ENCODE measurements at regions not wholly inside any gene's neighbourhood (a gene's known extent, or its start where the extent isn't known, plus 50 kb on each side); places are given as distances from the start of the nearest gene placed in this dataset.

DNA sequence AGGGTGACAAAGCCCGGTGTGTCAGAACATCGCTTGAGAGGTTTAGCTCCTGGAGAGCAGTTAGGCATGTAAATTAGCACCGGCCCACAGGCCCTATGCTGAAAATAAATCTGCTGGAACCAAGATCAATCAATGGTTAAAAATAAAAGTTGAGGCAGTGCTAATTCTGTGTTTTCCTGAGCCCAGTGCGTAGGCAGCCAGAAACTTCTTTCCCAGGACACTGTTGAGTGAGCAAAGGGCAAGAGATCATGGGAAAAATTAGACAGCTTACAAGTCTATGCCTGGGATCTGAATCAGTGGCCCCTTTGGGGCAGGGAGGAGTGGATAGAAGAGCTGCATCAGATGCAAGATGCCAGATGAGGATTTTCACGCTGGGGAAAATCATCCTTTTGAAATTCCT, 539.2 kb downstream of the BUD13 start:
- DNase-seq: no peak

- no peak for DNase-seq
Measured at GRCh38 chr11:116232364-116232828, 540.4 kb downstream of the BUD13 start.

- no peak for DNase-seq
Measured at GRCh38 chr11:116231543-116231942, 541.2 kb downstream of the BUD13 start.

- DNase-seq: no peak
Measured at GRCh38 chr11:116230438-116230837, 542.3 kb downstream of the BUD13 start.

DNA sequence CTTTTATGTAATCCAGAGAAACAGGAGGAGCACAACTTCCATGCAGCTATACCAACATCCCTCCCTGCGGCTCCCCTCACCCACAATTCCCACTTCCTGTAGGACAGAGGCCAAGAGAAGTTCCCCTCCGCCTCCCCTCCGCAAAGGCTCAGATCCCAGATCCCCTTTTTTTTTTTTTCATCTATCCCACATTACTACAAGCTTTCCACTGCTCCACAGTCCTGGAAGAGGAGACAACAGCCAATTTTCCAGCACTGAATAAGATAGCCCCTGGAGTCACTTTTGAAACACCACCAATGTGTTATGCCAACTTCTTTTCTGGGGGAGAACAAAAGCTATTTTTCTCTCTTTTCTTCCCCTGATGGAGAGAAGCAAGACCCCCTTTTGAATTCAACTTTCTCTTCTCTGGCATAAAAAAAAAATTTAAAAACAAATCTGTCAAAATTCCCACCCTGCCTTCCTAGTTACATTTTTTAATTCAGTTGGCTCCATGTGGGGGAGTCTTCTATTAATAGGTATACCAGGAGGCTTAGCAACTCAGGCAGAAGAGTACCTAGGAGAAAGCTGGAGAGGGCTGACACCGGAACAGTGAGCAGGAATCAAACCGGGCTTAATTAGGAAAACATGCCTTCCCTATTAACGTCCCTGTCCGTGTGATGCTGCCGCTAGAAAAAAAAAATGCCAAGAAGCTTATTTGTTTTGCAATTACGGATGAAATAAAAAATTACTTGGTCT, 543.4 kb downstream of the BUD13 start:
- no peak for DNase-seq

DNA sequence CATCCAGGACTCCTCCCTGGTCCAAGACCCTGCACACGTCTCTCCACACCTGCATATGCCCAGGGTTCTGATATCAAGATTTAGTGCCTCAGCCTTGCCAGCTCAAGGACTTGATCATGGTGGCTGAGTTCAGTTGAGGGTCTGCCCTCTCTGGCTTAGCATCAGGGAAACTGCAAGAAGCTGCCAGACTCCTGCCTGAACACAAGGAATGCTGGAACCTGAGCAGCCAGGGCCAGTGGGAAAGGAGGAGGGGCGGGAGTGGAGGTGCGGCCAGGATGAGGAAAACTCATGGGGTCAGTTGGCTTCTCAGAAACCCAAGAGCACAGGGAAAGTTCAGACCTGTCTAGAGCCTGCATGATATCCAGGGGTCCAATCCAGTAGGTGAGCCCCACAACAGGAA, 546.1 kb downstream of the BUD13 start:
- DNase-seq: no peak

DNA sequence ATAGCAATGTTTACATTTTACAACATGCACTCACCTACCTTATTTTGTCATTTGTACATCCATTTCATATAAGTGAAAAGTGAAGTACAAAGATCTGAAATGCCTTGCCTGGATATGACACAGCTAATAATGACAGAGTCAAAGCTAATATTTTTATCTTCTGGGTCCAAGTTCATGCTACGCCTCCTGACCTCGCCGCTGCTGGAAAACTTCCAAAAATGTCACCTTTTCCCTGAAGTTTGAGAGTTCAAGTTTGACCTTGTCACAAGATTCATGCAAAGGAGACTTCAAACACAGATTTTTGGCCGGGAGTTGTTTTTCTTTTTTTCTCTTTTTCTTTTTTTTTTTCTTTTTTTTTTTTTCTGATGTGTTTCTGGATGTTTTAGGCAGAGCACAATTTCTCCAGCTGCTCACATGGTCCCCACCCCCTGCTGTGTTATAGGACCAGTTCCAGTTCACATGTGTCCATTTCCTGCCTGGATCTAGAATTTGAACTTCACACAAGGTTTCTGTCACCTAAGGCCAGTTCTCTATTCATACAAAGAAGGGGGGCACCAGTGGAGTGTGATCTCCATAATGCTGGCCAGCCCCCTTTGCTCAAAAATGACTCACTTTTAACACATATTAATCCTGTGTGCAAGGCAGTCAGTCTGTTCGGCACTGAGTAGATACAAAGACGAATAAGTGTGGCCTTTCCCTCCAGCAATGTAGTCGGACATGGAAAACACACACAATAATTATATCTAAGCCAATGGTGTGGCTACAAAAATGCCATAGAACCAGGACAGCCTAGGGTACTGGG, 546.8 kb downstream of the BUD13 start:
- no peak for DNase-seq

DNA sequence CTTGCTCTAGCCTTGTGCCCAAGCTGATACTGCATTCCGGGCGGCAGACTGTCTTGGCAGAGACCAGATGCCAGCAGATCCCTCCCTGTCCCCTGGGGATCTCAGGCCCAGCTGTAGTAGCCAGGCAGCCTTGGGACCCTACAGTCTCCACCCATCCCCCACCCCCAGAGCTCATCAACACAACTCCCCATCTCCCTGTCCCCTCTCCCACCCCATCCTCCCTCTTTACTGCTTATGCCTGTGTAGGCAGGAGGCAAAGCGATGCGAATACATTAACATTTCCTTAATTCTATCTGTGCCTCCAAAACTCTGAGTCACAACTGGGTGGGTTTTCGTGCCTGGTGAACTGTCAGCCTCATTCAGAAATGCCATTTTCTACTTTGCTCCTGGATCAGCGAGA, 547.6 kb downstream of the BUD13 start:
- DNase-seq: no peak

- DNase-seq: no peak
Measured at GRCh38 chr11:116224889-116225200, 547.9 kb downstream of the BUD13 start.

GRCh38 chr11:116224154-116224888, 548.5 kb downstream of the BUD13 start:
- peak in 1 of 2 experiments; percentile 11 for DNase-seq

DNA sequence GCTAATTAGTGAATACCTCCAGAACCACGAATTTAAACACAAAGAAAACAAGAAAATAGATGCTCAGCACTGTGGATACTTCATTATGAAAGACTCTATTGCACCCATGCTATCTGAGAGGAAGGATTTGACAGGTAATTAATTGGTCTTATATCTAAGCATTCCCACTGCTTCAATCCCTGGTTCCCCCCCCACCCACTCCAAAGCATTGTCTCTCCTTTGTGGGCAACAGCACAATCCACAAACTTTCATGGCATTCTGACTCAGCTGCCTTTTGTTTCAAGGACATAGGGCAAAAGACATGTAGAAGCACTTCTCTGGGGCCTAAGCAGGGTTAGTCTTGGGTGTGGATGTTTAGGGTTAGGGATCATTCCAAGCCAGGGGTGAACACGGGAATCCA, 551.4 kb downstream of the BUD13 start:
- no peak for DNase-seq

DNA sequence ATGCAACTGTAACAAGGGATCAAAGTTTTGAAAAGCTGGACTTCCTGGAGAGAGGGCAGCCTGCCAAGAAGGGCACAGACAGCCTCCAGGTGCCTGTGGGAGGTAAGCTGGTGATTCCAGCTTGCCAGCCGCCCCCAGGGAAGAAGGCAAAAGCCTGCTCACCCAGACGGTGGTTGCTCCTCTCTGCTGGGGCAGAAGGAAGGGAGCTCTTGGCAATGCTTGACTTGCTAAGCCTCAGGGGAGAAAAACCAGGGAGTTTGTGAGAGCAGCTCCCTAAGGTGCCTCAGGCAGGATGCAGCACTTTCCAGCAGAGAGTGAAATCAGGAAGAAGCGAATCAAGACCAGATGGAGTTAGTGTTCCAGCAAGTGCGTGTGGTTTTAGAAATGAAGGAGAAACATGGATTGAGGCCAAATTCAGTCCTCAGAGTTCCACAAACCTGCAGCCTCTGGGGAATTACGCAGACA, 553.6 kb downstream of the BUD13 start:
- no peak for DNase-seq

DNA sequence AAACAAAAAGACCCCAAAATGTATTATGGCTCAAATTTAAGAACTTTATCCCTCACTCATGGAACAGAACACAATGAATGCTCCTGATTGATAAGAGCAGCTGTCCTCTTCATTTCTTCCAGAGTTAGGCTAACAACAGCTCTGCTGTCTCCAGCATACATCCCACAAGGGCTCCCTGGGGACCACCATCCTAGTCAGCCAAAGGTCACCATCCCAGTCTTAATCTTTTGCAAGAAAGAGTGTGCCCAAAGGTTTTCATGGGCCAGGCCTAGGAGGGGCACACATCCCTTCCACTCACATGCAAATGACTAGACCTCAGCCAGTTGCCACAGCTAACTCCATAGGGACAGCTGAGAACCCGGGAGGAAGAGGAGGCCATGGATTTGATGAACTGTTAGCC, 555.3 kb downstream of the BUD13 start:
- DNase-seq: no peak

DNA sequence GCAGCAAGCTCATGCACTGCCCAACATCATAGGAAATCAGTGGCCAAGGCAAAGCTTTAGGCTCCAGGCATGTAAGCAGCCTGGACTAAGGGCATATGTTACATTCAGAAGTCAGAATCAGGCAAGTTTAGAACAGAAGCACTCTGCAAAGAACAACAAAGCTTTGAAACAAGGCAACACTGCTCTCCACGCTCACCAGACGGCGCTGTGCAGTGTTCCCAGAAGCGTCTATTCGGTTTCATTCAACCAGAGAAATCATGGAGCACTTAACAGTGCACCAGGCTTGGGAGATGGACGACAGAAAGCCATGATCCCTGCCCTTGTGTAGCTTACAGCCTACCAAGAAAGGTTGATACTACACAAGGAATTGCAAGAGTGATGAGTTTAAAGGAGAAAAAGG, 555.8 kb downstream of the BUD13 start:
- DNase-seq: no peak

- DNase-seq: no peak
Measured at GRCh38 chr11:116215471-116216113, 557.2 kb downstream of the BUD13 start.

- no peak for DNase-seq
Measured at GRCh38 chr11:116211147-116211546, 561.6 kb downstream of the BUD13 start.

GRCh38 chr11:116210663-116211062, 562.1 kb downstream of the BUD13 start:
- DNase-seq: no peak

GRCh38 chr11:116209255-116209654, 563.5 kb downstream of the BUD13 start:
- DNase-seq: no peak

- DNase-seq: no peak
Measured at GRCh38 chr11:116207421-116208141, 565.2 kb downstream of the BUD13 start.

GRCh38 chr11:116207019-116207418, 565.8 kb downstream of the BUD13 start:
- no peak for DNase-seq

GRCh38 chr11:116202922-116203321, 569.9 kb downstream of the BUD13 start:
- no peak for DNase-seq

GRCh38 chr11:116200564-116200963, 572.2 kb downstream of the BUD13 start:
- no peak for DNase-seq

Measured in activated CD4-positive, alpha-beta T cell treated with anti-CD3 and anti-CD28 coated beads, Interleukin-2, amount 50 U/mL, for 4 hours (primary cell).